HG02571 (cell line): ENCODE measurements at regions not wholly inside any gene's neighbourhood (a gene's known extent, or its start where the extent isn't known, plus 50 kb on each side); places are given as distances from the start of the nearest gene placed in this dataset.

Experiments
- ATAC-seq: cut with Tn5 transposase; IDR thresholded peaks from one replicate; pipeline ENCODE4 v1.9.1; 2021; ENCODE audit warnings: mild to moderate bottlenecking, moderate library complexity; ENCODE audit not compliant: unreplicated experiment

DNA sequence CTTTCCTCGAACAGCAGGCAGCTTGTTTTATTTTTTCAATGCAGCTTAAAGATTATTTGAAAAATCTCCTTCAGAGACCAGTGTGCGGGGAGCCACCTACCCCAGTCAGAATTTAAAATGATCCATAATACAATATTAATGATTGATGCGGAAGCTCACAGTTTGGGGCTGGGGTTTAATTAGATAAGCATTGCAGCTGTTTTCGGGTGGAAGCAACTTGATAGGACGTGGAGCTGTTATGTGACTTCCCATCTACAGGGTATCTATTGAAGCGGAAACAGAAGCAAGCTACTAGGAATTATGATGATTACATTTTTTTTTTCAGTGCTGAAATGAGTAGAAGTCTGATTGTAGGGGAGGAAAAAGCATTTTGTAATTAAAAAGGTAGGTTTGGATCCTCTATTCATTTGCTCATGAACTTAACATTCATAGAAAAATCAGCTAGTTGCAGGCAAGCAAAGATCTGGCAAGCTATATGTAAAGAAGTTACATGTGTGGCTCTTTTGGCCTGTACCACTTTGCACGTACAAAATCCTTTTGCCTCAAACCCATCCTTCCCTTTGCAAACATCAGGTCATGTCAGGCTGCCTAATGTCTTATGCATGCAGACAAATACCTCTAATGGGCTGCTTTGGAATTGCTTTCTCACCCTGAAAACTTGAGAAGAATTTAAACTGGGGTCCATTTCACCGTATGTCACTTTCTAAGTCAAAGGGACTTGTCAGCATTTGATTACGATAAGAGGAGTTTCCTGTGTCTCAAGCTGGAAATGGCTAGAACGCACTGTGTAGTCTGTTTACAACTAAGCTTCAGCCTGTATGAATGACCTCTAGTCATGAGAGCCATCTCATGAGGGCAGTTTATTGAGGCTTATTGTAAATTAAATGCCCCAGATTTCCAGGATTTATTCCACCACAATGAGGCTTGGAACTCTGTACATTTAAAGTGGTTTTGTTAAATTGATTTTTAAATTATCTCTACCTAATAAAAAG is 267.1 kb upstream of the TMTC4 start:
- ATAC-seq = no peak

DNA sequence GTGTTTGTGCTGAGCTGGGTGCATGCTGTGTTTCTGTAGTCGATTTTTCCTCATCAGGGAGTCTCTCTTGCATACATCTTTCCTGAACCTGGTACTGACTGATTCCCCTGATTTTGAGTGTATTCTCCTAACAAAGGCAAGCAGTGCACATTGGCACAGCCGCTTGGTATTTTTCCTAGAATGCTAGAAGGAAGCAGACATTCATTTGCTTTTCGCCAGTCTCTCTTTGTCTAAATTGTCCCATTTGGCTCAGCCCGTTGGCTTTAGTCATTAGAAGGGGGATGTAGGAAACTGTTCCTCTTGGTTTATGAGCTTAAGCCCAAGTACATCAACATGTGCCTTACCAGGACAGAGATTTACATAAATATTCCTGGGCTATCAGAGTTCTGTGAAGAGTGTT is 266.1 kb upstream of the TMTC4 start:
- no peak for ATAC-seq

DNA sequence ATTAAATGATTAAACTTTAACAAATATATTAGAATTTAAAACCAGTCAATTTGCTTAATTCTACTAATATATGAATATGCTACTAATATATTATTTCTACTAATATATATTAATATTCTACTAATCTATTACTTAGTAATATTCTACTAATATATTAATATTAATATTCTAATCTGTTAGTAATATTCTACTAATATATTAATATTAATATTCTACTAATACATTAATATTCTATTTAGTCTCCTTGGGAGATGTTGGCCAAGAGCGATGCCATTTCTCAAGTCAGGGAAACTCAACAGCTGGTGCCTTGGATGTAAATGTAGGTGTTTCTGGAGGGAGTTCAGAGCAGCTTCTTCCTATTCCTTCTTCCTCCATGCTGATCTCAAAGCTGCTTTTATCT is 259.2 kb upstream of the TMTC4 start:
- ATAC-seq = no peak

DNA sequence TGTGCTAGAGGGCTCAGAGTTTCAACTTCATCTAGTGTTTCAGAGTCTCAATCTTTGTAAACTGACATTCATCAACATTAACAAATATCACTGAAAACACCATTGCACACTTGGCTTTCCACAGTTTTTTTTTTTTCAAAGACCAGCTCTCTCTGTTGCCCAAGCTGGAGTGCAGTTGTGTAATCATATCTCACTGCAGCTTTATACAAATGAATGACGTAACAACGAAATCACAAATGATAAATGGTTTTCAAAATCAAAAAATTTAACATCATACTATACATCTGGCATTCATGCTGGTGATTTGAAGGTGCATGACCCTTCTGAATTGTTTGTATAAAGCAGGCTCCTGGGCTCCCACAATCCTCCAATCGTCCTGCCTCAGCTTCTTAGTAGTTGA is 248.0 kb upstream of the TMTC4 start:
- ATAC-seq = no peak

DNA sequence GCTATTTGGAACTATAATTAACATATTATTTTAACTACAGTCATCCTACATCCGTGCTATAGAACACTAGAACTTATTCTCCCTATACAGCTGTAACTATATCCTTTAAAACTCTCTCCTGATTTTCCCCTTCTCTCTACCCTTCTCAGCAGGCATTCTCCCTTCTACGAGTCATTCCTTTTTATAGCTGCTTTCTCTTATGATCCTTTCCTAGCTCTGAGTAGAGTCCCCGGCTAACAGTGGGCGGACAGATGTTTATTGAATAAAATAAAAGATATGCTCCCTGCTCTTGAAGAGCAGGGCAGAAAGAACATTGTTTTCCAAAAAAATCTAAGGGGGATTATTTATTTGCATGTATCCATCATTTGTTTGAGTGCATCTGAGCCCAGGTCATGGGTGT is 246.5 kb upstream of the TMTC4 start:
- ATAC-seq = no peak

DNA sequence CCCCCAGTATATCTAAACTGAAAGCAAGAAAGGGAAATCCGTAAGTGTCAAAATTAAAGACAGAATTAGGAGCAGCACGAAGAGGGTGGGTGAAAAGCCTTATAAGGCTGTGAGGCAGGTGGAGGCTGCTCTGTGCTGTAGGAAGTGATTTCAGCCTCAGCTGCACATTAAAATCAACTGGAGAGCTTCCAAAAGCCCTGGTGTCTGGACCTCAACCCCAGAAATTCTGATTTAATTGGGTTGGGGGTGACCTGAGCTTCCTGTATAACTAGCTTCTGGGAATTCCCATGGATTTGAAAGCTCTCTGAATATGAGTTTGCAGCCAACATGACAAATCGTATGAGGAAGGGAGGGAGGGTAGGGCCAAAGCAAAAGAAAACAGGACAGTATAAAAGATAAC is 242.4 kb upstream of the TMTC4 start:
- no peak for ATAC-seq

DNA sequence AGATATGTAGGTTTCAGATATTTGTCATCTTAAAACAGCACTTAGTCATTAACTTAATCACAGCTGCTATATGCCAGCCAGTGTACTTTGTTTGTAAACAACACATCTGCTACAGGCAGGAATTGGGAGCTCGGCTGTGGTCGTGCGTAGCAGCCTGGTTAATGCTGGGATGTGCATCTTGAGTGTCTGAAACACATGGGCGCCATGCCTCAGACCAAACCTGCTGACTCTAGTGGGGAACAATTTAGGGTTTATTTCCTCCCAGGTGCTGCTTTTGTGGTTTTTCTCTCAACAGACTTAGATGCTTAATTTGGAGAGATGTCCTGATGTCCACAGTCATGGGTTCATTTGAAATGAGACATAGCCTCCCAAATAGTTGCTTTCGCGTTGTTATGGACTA is 238.5 kb upstream of the TMTC4 start:
- ATAC-seq = no peak

DNA sequence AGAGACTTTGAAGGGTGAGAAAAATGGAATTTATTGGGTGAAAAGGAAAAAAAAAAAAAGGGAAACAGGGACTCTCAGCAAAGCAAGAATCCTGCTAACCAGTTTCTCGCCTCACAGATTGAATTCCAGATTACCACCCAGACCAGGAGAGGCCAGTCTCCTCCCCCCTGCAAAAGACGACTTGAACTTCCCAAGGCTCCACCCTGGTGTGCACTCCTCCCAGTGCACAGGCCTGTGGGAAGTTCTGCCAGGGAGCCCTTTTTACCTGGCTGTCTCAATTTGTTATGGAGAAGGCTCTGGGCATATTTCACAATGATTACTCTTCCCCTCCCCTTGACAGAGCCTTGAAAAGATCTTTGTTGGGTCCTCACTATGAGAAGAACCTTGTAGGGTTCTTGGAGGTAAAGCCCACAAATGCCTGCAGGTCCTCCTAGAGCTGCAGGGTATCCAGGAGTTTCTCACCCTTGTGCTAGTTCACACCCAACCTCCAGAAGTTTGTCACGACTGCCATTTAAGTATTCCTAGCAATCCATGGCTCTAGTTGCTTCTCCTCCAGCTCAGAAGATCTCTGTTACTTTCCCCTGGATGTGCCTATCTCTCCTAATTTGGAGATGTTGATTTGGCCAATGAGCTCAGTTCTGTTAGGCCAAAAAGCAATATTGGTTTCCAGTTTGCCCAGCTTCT is 229.8 kb upstream of the TMTC4 start:
- ATAC-seq = no peak

DNA sequence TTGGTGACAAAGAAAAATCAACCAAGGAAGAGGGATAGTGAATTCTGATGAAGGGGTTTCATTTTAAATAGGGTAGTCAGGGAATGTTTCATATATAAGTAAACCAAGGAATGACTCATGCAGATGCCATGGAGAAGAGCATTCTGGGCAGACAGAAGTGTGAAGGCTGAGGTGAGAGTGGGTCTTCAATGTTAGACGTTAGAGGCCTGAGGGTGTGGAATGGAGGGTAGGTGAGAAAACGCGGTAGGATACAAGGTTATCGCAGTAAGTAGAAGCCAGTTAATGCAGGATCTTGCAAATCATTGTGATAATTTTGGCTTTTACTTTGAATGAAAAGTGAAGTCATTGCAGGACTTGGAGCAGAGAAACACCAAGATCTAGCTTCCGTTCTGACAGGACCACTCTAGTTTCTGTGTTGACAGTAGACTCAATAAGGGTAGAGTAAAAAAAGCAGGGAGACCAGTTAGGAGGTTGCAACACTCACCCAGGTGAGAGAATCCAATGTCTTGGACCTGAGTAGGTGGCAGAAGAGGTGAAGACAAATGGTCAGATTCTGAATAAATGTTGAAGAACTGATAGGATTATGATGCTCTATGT is 225.2 kb upstream of the TMTC4 start:
- ATAC-seq = no peak

DNA sequence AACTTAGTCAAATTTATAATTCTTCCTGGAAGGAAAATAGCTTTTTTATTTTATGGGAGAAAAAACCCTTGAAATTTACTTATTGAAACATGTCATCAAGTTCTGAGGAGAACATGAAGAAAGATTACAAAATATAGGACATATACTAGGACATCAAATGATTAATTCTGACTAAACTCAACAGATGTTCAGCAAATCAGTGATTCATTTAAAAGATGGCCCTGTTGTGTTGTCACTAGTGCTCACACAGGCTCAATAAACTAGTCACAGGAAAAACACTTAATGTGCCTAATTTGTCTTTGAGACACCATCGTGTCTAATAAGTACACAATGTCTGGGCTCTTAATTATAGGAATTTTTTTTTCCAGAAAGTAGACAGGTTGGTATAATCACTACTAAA is 223.8 kb upstream of the TMTC4 start:
- no peak for ATAC-seq

DNA sequence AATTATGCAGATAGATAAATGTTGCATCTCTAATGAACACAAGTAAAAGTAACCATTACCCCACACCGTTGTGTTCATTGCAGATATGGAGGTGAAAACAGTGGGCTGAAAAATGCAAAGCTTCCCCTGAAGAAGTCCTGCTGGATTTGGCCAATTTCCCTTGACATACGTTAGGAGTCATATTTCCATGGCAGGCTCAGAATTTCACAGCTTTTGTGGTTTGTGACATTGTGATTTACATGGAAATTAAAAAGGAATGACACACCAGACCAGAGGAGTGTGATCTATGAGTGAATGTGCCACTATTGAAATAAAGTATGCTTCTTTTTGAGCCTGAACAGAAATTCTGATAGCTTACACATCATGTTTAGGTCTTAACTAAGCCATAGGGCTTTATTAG is 221.1 kb upstream of the TMTC4 start:
- ATAC-seq = no peak

DNA sequence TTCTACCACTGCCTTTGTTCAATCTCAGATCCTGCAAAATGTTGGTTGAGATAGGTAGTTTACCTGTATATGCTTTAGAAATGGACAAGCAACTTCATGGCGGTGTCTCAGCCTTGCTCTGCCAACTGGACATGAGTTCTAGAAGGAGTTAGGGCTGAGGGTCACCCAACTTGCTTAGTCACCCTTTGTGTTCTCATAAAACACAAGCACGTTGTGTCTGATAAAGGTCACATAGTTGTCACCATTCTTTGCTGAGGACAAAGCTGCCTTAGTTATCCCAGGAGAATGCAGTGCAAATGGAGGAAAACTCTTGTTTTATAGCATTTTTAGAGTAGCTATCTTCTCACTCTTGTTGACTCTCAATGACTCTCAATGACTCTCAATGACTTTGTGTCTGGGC is 218.4 kb upstream of the TMTC4 start:
- no peak for ATAC-seq

DNA sequence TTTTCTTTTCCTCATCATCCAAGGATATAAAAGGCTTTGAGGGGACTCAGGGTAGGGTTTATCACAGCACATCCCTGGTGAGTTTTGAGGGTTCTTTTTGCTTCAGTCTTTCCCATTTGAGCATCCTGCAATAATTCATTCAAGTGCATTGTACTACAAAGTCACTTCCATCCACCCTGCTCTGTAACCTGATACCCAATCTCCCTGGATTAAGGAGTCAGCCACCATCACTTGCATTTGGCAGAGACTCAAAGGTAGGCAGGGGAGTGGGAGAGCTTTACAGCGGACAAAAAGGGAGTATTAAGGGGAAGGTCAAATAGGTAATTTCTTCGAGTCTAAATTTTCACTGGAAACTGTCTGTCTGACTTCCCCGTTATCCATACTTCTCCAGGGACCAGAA is 216.1 kb upstream of the TMTC4 start:
- ATAC-seq = no peak

DNA sequence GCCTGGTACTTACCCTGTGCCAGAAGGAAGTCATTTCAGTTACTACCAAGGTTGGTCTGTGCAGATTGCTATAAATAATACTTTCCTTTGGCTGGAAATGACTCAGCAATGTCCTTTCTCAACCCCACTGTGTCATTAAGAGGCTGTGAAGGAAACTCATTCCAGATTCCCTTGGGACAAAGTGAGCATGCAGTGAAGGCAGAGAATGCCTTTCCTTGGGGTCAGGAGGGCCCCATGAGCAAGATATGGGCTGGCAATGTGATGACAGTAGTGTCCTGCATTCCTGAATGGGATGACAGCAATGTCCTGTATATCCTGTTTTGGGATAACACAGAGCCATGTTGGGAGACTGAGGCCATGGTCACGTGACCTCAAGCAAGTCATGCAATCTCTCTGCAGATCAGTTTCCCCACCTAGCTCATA is 213.1 kb upstream of the TMTC4 start:
- no peak for ATAC-seq

DNA sequence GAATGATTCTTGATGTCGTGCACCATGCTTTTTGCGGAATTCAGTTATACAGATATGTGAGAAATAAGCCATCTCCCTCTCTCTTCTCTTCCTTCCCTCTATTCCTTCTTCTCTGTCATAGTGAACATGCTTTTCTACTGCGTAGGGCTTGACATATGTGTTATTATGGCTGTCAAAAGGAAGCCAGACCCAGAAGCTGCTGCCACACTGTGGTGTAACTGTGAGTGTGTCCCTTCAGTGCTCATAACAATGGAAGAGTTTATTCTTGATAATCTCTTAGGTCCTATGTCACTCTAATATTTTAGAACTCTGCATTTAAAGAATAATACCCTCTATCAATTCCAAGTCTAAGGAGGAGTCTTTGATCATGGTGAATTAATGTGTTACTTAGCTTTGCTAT is 208.9 kb upstream of the TMTC4 start:
- no peak for ATAC-seq

DNA sequence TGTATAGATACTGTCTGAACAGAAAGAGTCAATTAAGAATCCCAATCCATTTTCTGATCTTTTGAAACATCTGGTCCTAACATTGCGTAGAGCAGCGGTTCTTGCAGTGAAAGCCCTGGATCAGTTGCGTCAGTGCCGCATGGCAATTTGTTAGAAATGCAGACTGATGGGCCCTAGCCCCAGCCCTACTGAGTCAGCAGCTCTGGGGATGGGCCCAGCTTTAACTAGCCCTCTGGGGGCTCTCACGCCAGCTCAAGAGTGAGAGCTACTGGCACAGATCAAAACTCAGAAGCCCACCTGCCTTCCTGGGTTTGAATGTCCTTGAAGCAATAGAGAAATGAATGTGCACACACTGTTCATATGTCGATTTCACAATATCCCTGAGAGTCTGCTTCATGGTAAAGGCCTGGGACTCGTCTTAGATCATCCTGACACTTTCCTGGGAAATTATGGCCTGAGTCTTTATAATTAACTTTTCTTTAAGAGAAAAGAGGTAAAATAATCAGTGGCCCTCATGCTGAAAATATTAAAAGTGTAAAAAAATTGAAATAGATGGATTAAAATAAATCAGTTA is 206.8 kb upstream of the TMTC4 start:
- ATAC-seq = no peak

DNA sequence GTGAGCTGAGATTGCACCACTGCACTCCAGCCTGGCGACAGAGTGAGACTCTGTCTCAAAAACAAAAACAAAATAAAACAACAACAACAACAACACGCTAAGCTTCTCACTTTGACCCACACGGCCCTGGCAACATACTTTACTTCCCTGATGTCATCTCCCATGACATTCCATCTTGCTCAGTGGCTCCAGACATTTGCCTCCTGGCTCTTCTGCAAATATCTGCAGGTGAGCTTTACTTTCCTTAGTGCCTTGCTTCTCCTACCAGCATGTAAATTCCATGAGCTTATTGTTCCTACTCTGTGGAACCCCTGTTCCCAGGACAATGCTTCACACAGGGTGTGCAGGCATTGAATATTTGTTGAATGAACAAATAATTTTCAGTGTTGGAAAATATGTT is 205.6 kb upstream of the TMTC4 start:
- ATAC-seq = no peak

DNA sequence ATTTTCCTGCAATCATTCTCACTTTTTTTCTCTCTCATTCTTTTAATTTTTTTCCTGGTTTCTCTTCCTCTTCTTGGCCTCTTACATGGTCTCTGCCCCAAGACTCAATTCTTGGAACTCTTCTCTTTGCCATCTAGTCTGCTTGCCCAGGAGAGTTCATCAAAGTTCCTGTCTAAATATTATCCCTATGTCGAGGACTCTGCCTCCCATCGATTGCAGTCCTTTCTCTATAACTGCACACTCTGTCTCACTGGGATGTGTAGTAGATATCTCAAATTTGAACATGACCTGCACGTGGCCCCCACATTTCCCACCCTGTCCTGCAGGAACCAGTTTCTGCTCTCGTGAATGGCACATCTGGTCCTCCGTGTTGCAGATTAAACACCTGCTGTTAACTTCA is 204.7 kb upstream of the TMTC4 start:
- ATAC-seq = no peak

DNA sequence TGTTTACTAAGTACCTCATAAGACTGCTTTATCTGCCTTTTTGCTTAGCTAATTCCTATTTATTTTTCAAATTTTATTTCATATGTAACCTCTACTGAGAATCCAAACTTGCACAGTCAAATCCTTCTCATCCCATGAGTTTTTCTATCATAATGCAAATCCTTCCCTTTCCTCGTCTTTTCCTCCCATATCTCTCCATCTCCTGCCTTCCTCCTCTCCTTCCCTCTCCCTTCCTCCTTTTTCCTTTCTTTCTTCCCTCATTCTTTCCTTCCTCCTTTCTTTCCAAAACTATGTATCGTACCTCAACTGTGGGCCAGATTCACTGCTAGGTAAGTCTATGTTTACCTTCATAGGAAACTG is 201.4 kb upstream of the TMTC4 start:
- no peak for ATAC-seq

DNA sequence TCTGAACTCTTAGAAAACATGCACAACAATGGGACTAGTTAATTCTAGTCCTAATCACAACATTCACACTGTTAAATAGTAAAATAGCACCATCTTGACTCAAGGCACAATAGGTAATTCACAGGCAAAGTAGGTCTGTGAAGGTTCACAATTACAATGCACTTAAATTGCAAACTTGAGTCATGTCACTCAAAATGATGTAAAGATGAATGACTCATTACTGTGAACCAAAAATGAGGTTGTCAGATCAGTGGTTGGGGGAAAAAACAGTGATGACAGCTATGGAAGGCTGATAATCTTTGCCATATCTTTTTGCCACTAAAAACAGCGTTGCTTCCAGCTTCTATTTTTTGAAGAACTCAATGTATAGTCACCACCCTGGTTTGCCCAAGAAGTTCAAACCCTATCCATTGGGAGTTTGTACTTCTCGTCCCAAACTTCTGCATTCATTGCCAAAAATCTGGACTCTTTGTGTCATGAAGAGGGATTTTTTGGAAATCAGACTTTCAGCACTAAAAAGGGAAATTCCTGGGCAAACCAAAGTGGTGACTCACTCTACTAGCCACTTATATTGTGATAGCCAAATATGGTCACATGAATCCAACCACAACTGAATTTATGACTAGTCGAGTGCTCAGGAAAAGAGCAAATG is 200.9 kb upstream of the TMTC4 start:
- no peak for ATAC-seq

DNA sequence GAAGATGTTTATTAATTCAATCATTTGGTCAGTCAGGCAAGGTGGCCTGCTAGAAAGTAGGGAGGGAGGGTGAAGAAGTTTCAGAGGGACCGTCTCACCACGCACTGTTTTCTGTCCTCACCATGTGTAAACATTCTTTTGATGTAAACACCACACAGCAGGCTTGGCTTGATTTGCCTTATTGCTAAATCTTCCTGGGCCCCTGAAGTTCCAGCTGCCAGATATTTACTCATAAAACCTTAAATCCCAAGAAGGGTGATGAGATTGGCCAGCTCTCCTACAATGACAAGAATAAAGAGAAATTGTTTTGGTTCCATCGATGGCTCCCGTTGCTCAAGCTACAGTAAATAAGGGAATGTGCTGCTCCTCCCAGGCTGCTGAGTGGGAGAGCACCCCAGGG is 198.2 kb upstream of the TMTC4 start:
- ATAC-seq = no peak
